Thoracic aorta (tissue), 2 donors: ENCODE measurements at regions not wholly inside any gene's neighbourhood (a gene's known extent, or its start where the extent isn't known, plus 50 kb on each side); places are given as distances from the start of the nearest gene placed in this dataset.

Experiments
- ATAC-seq: fragments of 150-250 bp; one replicate; pipeline ENCODE4 v1.8.0; 2017; ENCODE audit warnings: low read depth; ENCODE audit not compliant: insufficient number of reproducible peaks, low FRiP score
- DNase-seq: peaks from one replicate; pipeline ENCODE4 v3.0.0-alpha.2; 2020; ENCODE audit warnings: low spot score
- H3K27ac ChIP-seq, 2 donors: fragments of 200-600 bp; sonication (generic); 1 replicate in 1 of 2; 2 replicates in 1 of 2; pipeline ENCODE4 v1.5.1; 2016; ENCODE audit warnings: mild to moderate bottlenecking in 2 of 2, moderate library complexity in 2 of 2
- H3K27me3 ChIP-seq: fragments of 200-600 bp; sonication (generic); replicated peaks from 2 replicates; pipeline ENCODE4 v1.6.0; 2016; ENCODE audit warnings: mild to moderate bottlenecking; ENCODE audit not compliant: insufficient read depth
- H3K36me3 ChIP-seq: fragments of 200-600 bp; sonication (generic); one replicate; pipeline ENCODE4 v1.5.1; 2016
- H3K4me1 ChIP-seq, 2 donors: fragments of 200-600 bp; sonication (generic); 1 replicate in 1 of 2; 2 replicates in 1 of 2; pipeline versions ENCODE4 v1.5.1 to v1.6.0; 2016; ENCODE audit warnings: low read depth in 2 of 2, mild to moderate bottlenecking in 1 of 2; ENCODE audit not compliant: control insufficient read depth in 1 of 2
- H3K4me3 ChIP-seq: fragments of 200-600 bp; sonication (generic); 2 replicates; pipeline ENCODE4 v1.5.1; 2016; ENCODE audit warnings: mild to moderate bottlenecking
- H3K9me3 ChIP-seq: fragments of 200-600 bp; sonication (generic); 2 replicates; pipeline ENCODE4 v1.5.1; 2016
- TF ChIP-seq, protein P1 (sequence below): fragments of 200-600 bp; sonication (generic); IDR thresholded peaks from one replicate; pipeline ENCODE4 v1.5.1; 2019; ENCODE audit warnings: antibody characterized with exemption

DNA sequence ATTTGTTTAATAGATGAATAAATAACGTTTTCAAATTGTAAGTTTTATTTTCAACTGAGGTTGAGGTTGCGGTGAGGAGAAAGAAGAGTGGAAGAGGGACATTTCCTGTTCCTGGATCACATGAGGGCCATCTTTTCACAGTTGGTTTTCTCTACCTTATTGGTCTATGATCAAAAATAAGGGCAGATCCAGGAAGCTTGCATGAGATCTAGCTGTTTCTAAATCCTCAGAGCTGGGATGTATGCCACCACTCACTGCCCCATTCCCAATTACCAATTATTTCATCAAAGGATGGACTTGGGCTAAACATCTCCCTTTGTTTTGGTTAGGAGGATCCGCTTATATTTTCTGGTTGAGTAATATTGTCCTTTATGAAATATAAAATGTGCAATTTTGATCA is 104.8 kb upstream of the TLL1 start:
- H3K4me1 ChIP-seq = no peaks in the 10 kb centered on the region
- no peak overlapping the region for H3K27ac ChIP-seq
- H3K27me3 ChIP-seq = no peaks in the 10 kb centered on the region
- TF ChIP-seq, protein P1, sequence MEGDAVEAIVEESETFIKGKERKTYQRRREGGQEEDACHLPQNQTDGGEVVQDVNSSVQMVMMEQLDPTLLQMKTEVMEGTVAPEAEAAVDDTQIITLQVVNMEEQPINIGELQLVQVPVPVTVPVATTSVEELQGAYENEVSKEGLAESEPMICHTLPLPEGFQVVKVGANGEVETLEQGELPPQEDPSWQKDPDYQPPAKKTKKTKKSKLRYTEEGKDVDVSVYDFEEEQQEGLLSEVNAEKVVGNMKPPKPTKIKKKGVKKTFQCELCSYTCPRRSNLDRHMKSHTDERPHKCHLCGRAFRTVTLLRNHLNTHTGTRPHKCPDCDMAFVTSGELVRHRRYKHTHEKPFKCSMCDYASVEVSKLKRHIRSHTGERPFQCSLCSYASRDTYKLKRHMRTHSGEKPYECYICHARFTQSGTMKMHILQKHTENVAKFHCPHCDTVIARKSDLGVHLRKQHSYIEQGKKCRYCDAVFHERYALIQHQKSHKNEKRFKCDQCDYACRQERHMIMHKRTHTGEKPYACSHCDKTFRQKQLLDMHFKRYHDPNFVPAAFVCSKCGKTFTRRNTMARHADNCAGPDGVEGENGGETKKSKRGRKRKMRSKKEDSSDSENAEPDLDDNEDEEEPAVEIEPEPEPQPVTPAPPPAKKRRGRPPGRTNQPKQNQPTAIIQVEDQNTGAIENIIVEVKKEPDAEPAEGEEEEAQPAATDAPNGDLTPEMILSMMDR = no peak
- no peak for DNase-seq
- H3K9me3 ChIP-seq = no peaks in the 10 kb centered on the region
- H3K4me3 ChIP-seq = no peak overlapping the region
- no peaks in the 10 kb centered on the region for H3K36me3 ChIP-seq
- ATAC-seq = no peak

DNA sequence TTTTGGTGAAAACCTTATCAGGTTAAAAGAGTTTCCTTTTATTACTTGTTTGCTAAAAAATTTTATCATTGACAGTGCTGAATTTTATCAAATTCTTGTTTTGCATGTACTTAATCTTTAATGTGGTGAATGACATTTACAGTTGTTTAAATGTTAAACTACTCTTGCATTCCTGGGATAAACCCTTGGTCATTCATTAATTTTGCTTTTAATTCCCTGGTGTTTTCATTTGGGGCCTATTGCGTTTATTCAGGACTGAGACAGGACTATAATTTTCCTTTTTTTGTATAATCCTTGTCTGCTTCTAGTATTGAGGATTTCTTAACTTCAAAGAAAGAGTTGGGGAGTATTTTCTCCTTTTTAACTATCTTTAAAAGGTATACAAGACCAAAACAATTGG is 98.7 kb upstream of the TLL1 start:
- no peak for ATAC-seq
- H3K9me3 ChIP-seq = no peaks in the 10 kb centered on the region

DNA sequence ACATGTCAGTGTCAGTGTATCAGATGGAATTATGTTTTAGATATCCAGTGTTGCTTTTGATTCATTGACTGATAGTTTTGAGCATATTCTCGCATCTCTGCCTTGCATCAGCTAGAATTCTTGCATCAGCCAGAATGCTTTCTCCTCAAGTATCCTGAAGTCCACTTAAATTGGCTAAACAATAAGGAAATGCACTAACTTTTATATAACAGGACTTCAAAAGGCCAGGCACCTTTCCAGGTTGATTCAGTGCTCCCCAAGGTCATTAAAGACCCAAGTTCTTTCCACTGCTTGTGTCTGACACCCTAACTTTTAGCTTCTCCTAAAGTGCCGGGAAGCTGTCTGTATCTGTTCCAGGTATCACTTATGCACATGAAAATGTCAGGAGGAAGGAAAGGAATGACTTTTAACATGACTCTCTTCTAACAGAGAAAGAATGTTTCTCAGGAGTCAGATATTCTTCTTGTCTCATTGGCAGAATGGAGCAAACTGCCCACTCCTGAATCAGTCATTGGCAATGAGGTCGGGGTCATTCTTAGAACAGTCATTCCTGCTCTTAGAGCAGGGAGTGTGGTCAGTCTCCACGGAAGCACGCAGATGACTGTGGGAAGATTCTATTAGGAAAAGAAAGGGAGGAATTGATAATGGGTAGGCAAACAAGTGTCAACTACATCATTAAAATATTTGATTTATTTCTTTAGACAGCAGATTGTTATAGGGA is 92.9 kb upstream of the TLL1 start:
- TF ChIP-seq, protein P1 = no peak
- ATAC-seq (no peak), DNase-seq (no peak)
- H3K27ac ChIP-seq = no peak overlapping the region
- H3K4me3 ChIP-seq = no peak overlapping the region
- H3K9me3 ChIP-seq = no peaks in the 10 kb centered on the region
- peaks cover 3 to 6% of the 10 kb centered on the region in 2 donors for H3K4me1 ChIP-seq
- no peaks in the 10 kb centered on the region for H3K36me3 ChIP-seq
- no peaks in the 10 kb centered on the region for H3K27me3 ChIP-seq

More for the DNA sequence above, 98.7 kb upstream of the TLL1 start:
- no peaks in the 10 kb centered on the region for H3K36me3 ChIP-seq
- H3K27me3 ChIP-seq = no peaks in the 10 kb centered on the region
- no peak overlapping the region for H3K4me3 ChIP-seq
- DNase-seq = no peak
- no peaks in the 10 kb centered on the region for H3K4me1 ChIP-seq
- TF ChIP-seq, protein P1 = no peak
- no peak overlapping the region for H3K27ac ChIP-seq

DNA sequence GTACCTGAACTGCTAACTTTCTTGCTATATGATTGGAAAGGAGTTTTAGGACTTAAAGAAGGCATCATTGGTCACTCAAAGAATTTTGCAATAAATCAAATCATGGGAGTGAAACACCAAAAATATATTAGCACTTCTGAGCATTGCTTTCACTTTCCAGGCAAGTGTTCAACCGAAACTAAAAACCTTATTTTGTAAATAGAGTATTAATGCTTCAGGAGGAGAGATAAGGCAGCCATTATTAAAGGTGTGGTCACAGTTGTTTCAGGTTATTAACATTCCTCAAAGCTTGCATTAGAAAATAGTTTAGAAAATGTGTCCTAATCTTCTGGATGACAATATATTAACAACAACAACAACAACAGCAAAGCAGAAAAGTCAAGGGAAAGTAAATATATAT is 92.3 kb upstream of the TLL1 start:
- Histone ChIP-seq H3K4me1 (peaks cover 3 to 9% of the 10 kb centered on the region in 2 donors), H3K9me3 (no peaks in the 10 kb centered on the region), H3K4me3 (no peak overlapping the region), H3K27ac (no peak overlapping the region), H3K36me3 (no peaks in the 10 kb centered on the region), H3K27me3 (no peaks in the 10 kb centered on the region)
- no peak for ATAC-seq
- TF ChIP-seq, protein P1 = no peak
- no peak for DNase-seq

DNA sequence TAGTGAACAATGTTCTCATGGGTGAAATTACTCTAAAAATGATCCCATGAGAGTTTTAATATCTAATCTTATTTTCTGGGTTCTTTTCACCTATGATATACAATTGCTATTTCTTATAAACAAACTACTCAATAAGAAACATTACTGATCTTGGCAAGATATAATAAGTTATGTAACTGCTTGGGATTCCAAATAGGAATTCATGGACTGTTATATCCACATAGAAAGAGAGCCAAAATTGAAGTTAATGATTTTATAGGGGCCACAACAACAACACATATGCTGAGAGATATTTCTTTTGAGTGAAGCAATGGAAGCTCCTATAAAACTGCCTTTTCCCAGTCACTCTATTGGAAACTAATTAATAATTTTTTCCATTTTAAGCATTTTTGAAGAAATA is 90.4 kb upstream of the TLL1 start:
- Histone ChIP-seq H3K27ac (no peak overlapping the region), H3K9me3 (no peaks in the 10 kb centered on the region), H3K36me3 (no peaks in the 10 kb centered on the region), H3K4me1 (peaks cover 3 to 9% of the 10 kb centered on the region in 2 donors), H3K27me3 (no peaks in the 10 kb centered on the region), H3K4me3 (no peak overlapping the region)
- DNase-seq (no peak), ATAC-seq (no peak)
- TF ChIP-seq, protein P1 = no peak
